Middle frontal gyrus (tissue), 1 donor: ENCODE measurements at regions not wholly inside any gene's neighbourhood (a gene's known extent, or its start where the extent isn't known, plus 50 kb on each side); places are given as distances from the start of the nearest gene placed in this dataset.

Experiments
- DNase-seq: peaks from one replicate; pipeline ENCODE4 v3.0.0-alpha.2; 2015; ENCODE audit warnings: low spot score; ENCODE audit errors: extremely low spot score

- DNase-seq: no peak
These were observed 88.1 kb downstream of the TMEM30B start for GRCh38 chr14:61192989-61193388.

GRCh38 chr14:61191733-61192132, 89.4 kb downstream of the TMEM30B start:
- DNase-seq: no peak

GRCh38 chr14:61190341-61190740, 90.8 kb downstream of the TMEM30B start:
- no peak for DNase-seq

GRCh38 chr14:61188978-61189808, 91.9 kb downstream of the TMEM30B start:
- DNase-seq: no peak

DNA sequence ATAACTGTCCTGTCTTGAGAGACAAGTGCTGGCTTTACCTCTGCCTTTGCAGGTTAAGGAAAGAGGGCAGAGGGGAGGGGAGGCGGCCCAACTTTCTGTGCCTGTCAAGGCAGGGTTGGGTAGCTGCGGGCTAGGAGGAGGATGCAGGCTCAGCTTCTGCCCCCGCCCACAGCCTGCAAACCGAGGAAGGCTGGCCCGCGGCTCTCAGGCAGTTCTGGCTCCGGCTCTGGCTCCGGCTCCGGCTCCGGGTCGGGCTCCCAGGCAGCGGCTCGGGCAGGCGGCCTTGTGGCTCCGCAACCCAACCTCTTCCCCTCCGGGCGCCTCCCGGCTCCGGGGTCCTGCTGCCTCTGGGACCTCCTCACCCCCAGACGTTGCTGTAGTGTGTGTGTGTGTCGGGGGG, 92.9 kb downstream of the TMEM30B start:
- no peak for DNase-seq

DNA sequence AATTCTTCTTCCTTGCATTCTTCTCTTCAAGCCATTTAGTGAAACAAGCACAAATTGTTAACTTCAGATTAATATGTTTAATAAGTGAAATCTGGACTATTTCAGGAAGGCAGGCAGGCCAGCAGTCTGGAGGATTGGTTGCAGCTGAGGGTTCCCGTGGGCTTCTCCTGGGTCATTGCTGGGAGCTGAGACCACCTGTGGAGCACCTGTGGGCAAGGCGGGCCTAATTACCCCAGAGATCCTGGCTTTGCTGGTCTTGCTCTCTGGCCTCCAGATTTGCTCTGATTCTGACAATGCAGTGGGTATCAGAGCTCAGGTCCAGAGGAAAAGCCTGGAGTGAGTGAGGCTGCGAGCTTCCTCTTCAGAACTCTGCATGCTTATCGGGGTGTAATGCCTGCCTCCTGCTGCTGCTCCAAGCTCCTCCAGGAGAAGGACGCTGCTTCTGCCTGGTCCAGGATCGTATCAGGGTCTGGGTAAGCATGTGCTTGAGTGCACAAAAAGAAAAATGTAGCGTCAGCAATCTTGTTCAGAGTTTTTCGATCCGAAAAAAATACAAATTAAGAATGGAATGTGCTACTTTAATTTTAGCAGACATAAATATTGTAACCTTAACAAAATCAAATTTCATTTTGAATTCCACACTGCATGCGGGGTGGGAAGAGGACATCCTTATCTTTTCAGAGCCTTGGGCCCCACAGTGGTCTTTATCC, 93.8 kb downstream of the TMEM30B start:
- DNase-seq: no peak

- no peak for DNase-seq
These were observed 94.6 kb downstream of the TMEM30B start for GRCh38 chr14:61186341-61187195.

- DNase-seq: no peak
These were observed 95.6 kb downstream of the TMEM30B start for GRCh38 chr14:61185534-61185933.

DNA sequence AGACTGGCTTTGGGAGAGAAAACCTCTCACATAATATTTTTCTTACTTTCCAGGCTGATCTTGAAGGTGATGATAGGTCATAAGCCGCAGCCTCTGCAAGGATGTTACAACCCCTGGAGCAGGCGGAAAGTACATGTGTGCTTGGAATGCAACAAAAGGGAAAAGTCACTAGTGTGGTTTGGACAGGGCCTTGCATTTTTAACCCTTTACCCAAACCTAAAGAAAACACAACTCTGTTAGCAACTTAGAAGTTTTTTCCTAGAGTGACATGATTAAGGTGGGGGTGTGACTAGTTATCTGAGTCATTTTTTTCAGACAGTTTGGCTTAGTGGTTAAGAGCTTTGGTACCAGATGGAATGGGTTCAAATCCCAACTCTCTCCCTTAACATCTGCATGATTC, 97.0 kb downstream of the TMEM30B start:
- no peak for DNase-seq

GRCh38 chr14:61183196-61183885, 97.8 kb downstream of the TMEM30B start:
- DNase-seq: no peak

- DNase-seq: no peak
These were observed 101.2 kb downstream of the TMEM30B start for GRCh38 chr14:61179796-61180398.

DNA sequence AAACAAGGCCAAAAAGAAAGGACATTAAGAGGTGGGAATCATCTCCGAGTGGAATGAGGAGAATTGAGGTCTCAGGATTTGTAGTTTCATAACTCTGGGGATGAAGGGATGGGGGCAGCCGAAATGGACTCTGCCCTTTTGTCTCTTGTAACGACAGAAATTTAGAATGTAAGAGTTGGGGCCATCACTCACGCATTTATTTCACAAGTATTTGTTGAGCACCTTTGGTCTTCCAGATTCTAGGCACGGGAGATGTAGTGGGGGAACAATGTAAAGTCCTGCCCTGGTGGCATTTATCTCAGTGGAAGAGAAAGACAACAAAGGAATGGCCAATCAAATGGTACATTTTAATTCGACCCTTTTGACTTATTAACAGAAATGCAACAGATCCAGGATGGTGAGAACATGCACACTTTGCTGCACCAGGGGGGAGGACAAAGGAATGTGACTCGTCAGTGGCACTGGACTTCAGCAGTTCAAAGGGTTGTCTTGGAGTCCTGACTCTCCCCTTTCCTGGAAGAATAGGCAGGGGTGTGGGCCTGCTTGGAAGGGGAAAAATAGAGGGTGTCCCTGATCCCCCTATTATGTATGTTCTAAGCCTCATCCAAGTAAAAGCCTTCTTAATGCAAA, 102.0 kb downstream of the TMEM30B start:
- no peak for DNase-seq

DNA sequence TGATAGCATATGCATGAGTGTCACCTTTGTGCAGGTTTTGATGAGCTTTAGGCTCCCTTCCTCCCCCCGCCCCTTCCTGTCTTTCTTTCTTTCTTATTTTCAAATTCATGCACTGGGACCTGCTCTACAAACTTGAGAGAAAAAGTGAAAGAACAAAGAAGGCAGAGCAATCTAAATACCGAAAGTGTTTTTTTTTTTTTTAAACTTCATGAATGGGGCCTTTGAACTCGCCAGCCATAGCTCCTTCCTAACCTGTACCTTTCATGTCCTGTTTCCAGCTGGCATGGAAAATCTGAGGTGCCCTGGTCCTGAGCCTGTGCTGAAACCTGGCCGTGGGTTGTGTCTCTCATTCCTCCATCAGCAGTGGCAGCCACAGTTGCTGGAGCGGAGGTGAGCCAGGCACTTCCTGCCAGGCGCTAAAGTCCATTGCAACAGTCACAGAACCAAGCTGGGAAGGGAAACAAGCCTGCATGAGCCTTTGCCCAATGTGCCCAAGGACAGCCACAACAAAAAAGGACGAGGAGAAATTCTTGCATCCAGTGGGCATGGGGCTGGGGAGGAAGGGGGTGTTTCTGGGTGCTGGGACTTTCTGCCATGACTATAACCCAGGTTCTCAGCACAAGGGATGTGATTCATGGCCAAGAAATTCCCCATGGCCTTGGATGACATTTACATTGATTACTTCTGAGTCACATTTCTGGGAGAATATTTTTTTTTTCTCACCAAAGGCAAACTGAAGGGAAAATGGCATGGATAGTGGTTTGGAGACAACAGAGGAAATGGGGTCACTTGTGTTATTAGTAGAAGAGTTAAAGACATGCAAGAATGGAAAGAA, 102.7 kb downstream of the TMEM30B start:
- no peak for DNase-seq

GRCh38 chr14:61177279-61178225, 103.6 kb downstream of the TMEM30B start:
- DNase-seq: no peak

DNA sequence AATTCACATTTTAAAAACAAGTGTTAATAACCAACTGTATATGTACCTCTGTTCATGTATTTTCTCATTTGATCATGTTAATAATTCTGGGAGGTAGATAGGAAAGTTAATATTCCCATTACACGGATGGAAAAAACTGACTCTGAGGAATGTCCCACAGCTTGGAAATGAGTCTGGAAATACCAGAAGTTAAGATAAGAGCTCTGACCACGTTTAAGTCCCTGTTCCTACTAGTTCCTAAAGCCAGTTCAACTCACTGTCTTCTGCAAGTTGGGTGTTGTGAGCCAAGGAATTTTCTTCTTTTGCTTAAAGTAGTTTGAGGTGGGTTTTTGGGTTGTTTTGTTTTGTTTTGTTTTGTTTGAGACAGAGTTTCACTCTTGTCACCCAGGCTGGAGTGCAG, 104.5 kb downstream of the TMEM30B start:
- no peak for DNase-seq

DNA sequence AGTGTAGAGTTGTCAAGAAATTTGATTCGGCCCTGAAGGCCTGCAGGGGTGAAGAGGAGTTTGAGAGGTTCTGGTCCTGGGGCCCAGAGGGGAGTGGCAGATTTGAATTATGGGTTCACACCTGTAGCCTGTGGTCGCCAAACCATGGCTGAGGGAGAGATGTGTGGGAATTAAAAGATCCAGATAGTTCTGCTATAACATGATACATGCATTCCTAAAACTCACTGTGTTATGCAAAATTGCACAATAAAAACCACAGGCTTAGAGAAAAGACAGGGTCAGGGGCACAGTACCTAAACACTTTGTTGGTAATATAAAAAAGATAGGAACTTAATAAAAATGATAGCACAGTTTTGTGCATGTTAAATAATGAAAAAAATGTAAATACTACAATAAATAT, 106.2 kb downstream of the TMEM30B start:
- no peak for DNase-seq

GRCh38 chr14:61174441-61174891, 106.7 kb downstream of the TMEM30B start:
- DNase-seq: no peak

DNA sequence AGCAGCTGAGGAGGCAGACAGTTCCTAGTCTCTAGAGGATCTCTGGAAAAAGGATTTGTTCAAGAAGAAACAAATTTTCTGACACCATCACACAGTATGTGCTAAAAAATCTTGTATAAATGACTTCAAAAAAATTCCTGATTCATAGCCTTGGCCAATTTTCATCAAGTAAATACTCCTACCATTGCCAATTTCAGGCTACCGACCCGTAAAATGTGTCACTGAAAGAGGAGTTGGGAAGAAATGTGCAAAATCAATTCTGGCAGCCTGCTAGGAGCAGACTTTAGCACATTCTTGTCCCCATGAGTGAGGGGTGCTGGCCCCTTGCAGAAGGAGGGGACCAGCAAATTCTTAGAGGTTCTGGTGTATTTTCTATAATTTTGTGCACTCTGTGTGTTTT, 109.4 kb downstream of the TMEM30B start:
- no peak for DNase-seq
